ENCODE measurements at regions not wholly inside any gene's neighbourhood (a gene's known extent, or its start where the extent isn't known, plus 50 kb on each side); places are given as distances from the start of the nearest gene placed in this dataset.

- H3K9me3 ChIP-seq: no peaks in the 10 kb centered on the region
- 15% methylated on average over 5 of the region's 5 CpGs for WGBS (ENCODE audit: missing lambda C conversion rate)
- ATAC-seq: peak in 1 of 2 experiments; percentile 50; a peak in 3 of 6 replicates
- peak in 1 of 2 experiments; percentile 67 for DNase-seq (ENCODE audit: low read depth in 1 of 2, low spot score in 1 of 2)
- no peak overlapping the region for H3K4me3 ChIP-seq
- no peak for TF ChIP-seq KDM1A (IDR thresholded peaks at IDR 0.05; ENCODE audit: low read depth)
- TF ChIP-seq CEBPB (IDR thresholded peaks at IDR 0.05): no peak
- TF ChIP-seq CHD4 (IDR thresholded peaks at IDR 0.05; ENCODE audit: borderline replicate concordance): no peak
- no peak for TF ChIP-seq ZC3H11A (IDR thresholded peaks at IDR 0.05)
- TF ChIP-seq SMC3 (IDR thresholded peaks at IDR 0.05): peak; percentile 39; the same call in 2 of the 3 replicates
- peak; percentile 71 to 78 for TF ChIP-seq RAD21 (conservative IDR thresholded peaks at IDR 0.05 in 1 of 2, IDR thresholded peaks at IDR 0.05 in 1 of 2)
- no peak for TF ChIP-seq RFX5 (IDR thresholded peaks at IDR 0.05)
- TF ChIP-seq CTCF (IDR thresholded peaks at IDR 0.05): peak; percentile 57
- TF ChIP-seq ZSCAN20 (CRISPR knock-in tag; IDR thresholded peaks at IDR 0.05): no peak
- FAIRE-seq: no peak
- 0 out of 3 replicates have a peak, but pooled peaks cover 3% of the 10 kb centered on the region for H3K4me1 ChIP-seq
- ChIA-PET CTCF (interaction anchor here (0.6 to 2.0 kb wide), 4 partner anchors 9 to 15 kb away, joined by 3 to 14 read pairs (median 4); no protein-coding TSS in a partner anchor), POLR2A (no interaction called here)
- no peak overlapping the region for H3K27ac ChIP-seq
- H3K4me2 ChIP-seq: peak overlapping the region; percentile 39; the same call in 1 of the 3 replicates
Observed at GRCh38 chr14:46581036-46581671, 70.4 kb downstream of the RPL10L start.

GRCh38 chr14:46574978-46575375 lies 76.6 kb downstream of the RPL10L start:
- H3K9me3 ChIP-seq: no peaks in the 10 kb centered on the region
- no peak overlapping the region; the same call in 2 of the 3 replicates for H3K4me2 ChIP-seq
- ATAC-seq: no peak
- H3K4me1 ChIP-seq: peaks cover 22% of the 10 kb centered on the region; the same call in 2 of the 3 replicates
- no peak for DNase-seq (ENCODE audit: low read depth in 1 of 2, low spot score in 1 of 2)
- no peak overlapping the region for H3K4me3 ChIP-seq
- CTCF ChIA-PET: no interaction called here
- no peak for FAIRE-seq
- POLR2A ChIA-PET: no interaction called here
- H3K27ac ChIP-seq: no peak overlapping the region
- no peak for TF ChIP-seq TFCP2L1 (CRISPR knock-in tag; IDR thresholded peaks at IDR 0.05)
- 36% methylated on average over 2 of the region's 2 CpGs for WGBS (ENCODE audit: missing lambda C conversion rate)

DNA sequence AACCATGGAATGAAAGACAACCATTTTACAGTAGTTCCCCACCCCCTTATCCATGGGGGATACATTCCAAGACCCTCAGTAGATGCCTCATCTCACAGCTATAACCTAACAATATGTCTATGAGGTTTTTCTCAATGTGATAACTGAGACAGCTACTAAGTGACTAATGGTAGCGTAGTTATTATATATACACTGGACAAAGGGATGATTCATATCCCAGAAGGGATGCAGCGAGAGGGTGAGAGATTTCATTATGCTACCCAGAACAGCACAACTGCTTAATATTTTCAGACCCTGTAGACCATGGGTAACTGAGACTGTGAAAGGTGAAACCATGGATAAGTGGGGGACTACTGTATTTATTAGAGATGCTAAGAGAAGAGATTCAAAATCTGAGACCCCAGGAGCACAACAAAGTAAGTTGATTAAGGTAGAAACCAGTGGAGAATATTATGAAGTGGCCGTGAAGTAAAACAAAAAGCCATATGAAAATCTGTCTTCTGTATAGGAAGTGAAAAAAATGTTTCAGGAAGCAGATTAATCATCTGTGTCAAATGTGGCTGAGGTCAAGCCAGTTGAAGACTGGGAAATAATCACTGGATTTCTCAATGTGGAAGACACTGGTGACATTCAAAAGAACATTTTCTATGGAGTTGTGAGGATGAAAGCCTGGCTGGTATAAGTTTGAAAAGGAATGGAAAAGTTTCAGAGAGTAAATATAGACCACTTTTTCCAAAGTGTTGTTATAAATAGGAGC lies 77.2 kb downstream of the RPL10L start:
- CTCF ChIA-PET: no interaction called here
- DNase-seq (ENCODE audit: low read depth in 1 of 2, low spot score in 1 of 2) (no peak), FAIRE-seq (no peak), ATAC-seq (peak; percentile 54 to 64; a peak in 3 of 6 replicates)
- Histone ChIP-seq H3K4me1 (peaks cover 22% of the 10 kb centered on the region; the same call in 2 of the 3 replicates), H3K4me3 (no peak overlapping the region), H3K9me3 (no peaks in the 10 kb centered on the region), H3K27ac (no peak overlapping the region), H3K4me2 (peak overlapping the region; percentile 22; the same call in 2 of the 3 replicates)
- TF ChIP-seq NPAS2 (CRISPR knock-in tag; IDR thresholded peaks at IDR 0.05; ENCODE audit: borderline replicate concordance): no peak
- no peak for TF ChIP-seq PHF8 (IDR thresholded peaks at IDR 0.05; ENCODE audit: borderline replicate concordance, low read depth)
- no peak for TF ChIP-seq CTCF (IDR thresholded peaks at IDR 0.05)
- no peak for TF ChIP-seq FOSL2 (IDR thresholded peaks at IDR 0.05)
- TF ChIP-seq FOSL2 (CRISPR knock-in tag; IDR thresholded peaks at IDR 0.05): 0 out of 2 replicates have a peak, but pooled peaks have one; percentile 5
- TF ChIP-seq CHD4 (IDR thresholded peaks at IDR 0.05; ENCODE audit: borderline replicate concordance): no peak
- no peak for TF ChIP-seq HOXB13 (CRISPR knock-in tag; IDR thresholded peaks at IDR 0.05; ENCODE audit: low read depth)
- POLR2A ChIA-PET: no interaction called here
- 20% methylated on average over 3 of the region's 3 CpGs for WGBS (ENCODE audit: missing lambda C conversion rate)

Measured in A549 (cell line).